Stimulated activated CD4-positive, alpha-beta T cell treated with anti-CD3 and anti-CD28 coated beads, Interleukin-4, amount 100 ng/mL, for 1 hour (primary cell): ENCODE measurements at regions not wholly inside any gene's neighbourhood (a gene's known extent, or its start where the extent isn't known, plus 50 kb on each side); places are given as distances from the start of the nearest gene placed in this dataset.
"Not testable (repeated sequence)": the region's sequence is repeated elsewhere in the genome, so short reads cannot be mapped to it uniquely, and the experiment has no call there.

Source experiments
- DNase-seq: peaks from one replicate; pipeline ENCODE4 v3.0.0-alpha.2; 2020

DNA sequence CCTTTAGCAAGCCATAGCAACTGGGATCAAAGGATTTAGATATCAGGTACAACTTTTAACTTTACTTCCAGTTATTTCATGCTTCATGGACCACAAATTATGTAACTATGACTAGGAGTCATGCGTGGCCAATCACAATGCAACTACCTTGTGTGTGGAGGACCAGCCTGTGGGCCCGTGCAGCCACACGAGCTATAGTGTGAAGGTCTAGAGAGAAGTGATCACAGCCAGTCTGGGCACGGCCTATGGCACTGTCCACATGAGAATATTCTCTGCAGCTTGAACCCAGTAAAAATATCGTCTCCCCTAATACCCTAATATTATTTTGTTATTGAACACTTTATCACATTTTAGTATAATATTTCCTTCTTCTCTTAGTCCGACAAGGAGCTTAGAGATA is 464.9 kb upstream of the MIR17HG start:
- DNase-seq: no peak

DNA sequence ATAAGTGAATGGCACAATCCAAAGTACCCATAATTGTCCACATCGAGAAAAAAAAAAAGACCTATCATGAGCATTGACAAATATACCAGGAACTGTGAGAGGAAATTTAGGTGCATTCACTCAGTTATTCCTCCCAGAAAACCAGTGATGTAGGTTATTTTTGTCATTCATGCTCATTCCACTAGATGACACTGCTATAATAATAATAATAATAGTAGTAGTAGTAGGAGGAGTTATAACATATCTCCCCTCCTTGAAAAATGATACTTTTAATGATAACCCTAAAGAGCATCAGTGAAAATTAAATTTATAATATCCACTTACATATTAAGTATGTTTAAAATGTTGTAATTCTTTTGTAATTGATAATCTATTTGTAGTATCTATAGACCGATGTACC is 463.9 kb upstream of the MIR17HG start:
- no peak for DNase-seq

DNA sequence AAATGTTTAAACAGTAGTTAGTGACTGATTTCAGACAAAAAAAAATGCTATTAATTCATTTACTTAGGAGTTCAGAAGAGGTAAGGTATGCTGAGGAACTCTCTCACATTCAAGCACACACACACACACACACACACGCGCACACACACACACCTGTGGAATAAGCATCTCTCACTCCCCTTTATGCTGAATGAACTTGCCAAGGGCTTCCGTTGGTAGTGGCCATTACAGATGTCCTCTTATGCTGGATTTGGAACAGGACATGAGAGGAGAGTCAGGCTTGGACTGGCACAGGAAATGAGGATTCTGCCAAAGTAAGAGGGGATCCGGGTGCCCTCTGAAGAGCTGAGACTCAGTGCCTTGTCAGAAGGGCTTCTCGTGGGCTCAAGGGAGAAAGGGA is 463.4 kb upstream of the MIR17HG start:
- no peak for DNase-seq

DNA sequence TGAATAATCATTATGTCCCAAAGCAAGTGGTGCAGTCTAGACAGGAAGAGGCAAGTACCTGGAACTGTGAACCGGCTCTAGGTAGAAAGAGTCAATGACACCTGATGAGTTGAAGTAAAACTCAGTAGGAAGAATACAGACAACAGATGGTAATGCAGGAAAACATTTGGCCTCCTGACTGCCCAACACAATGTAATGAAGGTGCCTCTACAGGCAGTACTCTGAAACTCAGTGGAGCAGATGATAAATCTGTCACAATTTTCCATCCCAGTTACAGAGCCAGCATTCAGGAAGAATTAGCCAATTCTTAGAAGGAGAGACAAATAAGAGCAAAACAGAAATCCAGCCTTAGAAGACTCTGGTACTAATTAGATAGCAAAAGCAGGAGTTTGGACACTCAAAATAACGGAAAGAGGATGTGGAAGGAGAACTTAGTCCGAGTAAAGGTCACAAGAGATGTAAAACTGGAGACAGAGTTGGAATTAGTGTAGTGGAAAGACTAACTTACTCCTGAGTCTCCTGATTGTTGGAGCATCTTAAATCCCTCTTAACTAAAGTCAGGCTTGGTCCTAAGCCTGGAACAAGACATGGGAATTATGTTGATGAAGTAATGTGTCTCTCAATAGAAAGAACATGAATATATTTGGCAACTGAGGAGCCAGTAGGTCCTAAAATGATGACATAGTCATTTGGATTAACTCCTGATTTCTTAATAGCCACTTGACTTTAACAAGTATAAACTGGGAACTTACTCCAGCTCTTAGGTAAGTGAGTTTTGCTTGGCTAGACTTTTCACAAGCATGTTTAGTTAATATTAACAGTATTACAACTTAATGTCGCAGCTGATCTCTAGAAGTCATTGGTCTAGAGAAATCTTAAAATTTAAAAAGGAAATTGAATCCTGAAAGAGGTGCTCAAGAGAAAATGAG is 457.3 kb upstream of the MIR17HG start:
- DNase-seq: no peak

DNA sequence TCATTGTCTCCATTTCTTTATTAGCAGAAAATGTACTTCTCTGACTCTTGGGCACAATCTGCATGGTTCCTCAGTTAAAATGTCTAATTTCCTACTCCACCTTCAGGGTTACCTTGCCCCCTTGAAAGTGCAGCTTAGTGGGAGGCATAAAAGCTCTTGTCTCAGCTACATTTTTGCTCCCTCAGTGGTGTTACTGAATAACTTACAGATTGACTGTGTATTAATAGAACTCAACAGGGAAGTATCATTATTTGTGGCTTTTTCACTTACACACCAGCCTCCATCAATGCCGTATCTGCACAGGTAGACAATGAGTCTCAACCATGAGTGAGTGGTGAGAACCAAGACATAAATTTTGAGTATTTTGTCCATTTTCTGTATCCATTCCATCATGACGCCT is 456.2 kb upstream of the MIR17HG start:
- DNase-seq: no peak

DNA sequence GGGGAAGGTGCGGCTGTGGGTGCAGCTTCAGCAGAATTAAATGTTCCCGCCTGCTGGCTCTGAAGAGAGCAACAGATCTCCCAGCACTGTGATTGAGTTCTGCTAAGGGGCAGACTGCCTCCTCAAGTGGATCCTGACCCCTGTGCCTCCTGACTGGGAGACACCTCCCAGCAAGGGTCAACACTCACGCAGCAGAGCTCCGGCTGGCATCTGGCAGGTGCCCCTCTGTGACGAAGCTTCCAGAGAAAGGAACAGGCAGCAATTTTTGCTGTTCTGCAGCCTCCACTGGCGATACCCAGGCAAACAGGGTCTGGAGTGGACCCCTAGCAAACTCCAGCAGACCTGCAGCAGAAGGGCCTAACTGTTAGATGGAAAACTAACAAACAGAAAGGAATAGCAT is 454.3 kb upstream of the MIR17HG start:
- DNase-seq: not testable (repeated sequence)

DNA sequence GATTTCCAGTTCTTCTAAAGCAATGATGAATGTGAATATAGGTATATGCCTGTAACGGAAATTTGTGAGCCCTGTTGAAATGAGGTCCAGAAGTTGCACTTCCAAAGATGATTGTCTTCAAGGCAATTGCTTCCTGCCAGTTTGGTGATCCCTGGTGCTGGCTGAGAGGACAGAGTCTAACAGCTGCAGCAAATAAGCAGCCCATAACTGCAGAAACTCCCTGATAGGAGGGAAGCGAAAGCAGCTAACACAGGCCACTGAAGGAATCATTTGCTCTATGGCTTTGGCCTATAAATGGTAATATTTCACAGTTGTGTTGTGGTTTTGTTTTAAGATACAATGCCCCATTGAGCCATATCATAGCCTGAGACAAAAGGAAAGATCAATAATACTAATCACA is 451.5 kb upstream of the MIR17HG start:
- no peak for DNase-seq

DNA sequence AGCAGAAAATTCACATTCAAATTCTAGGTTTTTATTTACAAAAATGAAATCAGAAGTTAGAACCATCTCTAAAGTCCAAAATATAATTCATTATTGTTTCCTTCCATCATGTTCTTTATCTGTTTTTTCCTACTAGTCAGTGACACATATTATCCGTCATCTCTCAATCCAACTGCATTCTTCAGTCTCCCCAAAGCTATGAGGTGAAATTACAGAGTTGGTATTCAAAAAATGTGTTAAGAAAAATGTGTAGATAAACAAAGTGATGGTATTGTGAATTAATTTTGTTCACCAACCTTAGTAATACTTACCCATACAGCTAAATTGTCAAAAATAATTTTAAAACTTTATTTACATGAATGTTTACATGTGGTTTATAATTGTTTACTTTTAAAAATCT is 448.7 kb upstream of the MIR17HG start:
- no peak for DNase-seq

DNA sequence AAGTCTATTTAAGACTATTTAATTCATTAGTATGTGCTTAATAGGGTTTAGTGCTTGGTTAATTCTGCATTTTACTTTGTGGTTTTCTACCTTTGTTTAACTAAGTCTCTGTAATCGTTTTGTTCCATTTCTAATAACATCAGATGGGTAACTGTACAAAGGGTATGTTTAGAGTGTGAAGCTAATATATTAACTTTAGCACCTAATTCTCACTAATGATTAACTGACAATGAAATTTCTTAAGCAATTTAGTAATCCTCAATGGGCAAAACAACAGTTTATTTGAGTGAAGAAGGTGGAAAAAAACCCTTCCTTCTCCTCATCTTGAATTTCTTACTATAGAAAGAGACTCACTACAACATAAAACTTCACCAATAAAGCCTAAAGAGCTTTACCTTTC is 448.1 kb upstream of the MIR17HG start:
- no peak for DNase-seq

DNA sequence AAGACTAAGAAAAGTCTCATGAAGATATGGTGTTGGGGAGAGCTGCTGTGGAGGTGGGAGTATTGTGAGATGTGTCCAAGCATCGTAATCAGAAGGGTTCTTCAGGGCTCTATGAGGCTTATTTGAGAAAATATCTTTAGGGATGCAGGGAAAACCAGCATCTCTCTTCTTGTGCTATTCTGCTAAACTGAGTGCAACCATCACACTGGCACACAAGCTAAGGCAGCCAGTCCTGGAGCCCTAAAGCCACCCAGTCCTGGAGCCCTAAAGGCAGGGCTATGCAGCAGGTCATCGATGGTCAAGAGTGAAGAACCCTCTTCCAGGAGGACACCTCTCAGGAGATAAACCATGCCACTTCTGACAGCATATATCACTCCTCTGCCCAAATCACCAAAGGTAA is 445.2 kb upstream of the MIR17HG start:
- DNase-seq: no peak

DNA sequence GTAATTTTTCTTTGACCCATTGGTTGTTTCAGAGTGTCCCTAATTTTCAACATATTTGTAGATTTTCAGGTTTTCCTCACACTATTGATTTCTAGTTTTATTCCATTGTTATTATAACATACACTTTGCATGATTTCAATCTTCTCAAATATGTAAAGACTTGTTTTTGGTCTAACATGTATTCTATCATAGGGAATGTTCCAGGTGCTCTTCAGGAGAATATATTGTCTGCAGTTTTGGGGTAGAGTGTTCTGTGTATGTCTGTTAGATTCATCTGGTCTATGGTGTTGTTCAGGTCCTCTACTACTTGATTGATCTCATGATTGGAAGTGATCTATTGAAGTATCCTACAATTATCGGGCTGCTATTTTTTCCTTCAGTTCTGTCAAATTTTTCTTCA is 440.9 kb upstream of the MIR17HG start:
- no peak for DNase-seq

DNA sequence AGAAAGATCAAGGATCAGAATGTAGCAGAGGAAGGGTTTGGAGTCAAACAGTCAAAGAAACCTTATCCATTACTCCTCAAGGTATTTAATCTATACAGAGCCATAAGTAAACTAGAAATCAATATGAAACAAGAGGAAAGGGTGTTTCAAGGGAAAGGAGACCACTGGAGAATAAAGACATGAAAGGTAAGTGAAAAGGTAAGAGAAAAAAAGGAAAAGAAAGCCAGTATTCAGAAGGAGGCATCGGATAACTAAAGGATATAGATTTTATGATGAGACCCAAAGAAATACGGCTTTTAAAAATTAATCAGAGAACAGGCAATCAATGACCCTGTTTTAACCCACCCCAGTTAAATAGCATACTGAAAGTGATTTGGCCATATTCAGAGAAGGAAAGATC is 438.7 kb upstream of the MIR17HG start:
- no peak for DNase-seq

DNA sequence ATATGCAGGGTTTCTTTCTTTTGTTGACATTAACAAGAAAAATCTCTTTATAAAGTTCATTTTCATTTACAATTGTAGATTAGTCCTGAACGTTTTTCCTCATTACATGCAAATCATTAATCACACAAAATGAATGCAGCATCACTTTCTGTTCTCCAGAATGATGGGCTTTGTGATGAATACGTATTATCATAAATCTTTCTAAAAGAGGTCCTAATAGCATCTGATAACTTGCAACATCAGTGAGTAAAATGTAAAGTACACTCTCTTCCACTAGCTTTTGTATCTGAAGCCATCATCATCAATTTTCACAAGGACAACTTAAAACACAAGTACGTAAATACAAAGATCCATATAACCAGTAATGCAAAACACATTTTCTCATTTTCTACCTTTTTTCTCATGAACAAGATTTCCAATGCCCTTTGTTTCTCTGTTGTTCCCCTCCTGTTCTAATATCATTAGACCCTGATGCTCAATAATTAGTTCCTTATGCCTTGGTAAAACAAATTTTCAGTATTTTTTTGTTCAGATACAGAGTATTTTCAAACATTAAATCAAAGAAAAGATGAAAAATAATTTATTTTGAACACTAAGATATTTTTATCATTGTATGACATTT is 437.4 kb upstream of the MIR17HG start:
- no peak for DNase-seq

DNA sequence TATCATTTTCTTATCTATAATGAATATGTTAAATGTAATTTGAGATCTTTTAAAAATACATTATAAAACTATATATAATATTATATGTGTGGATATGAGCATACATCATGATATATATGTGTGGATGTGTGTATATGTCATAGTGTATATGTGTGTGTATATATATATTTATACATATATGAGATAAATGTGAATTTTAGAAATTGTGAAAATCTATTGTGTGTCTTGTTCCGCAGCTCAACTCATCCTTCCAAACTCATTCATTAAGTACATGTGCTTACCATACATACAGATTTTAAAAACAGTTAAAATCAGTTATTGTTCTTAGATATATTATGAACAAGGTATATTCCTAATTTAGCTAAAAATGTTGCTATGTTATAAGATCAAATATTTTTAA is 435.2 kb upstream of the MIR17HG start:
- DNase-seq: no peak

DNA sequence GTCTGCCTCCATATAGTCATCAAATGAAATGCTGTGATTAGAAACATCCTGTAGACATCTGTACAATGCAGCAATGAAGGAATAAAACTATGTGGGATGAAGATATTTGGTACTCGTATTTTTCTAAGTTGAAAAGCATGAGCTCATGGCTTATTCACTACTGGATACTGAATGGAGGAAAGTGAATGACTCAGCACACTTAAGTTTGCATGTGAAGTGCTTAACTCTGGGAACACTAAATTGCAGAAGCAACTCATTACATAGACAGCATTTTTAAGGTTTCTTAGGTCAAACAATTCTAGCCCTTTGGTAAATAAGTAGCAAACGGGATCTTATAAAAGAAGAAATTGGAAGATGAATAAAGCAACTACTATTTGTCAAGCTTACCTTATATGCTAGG is 429.0 kb upstream of the MIR17HG start:
- no peak for DNase-seq

DNA sequence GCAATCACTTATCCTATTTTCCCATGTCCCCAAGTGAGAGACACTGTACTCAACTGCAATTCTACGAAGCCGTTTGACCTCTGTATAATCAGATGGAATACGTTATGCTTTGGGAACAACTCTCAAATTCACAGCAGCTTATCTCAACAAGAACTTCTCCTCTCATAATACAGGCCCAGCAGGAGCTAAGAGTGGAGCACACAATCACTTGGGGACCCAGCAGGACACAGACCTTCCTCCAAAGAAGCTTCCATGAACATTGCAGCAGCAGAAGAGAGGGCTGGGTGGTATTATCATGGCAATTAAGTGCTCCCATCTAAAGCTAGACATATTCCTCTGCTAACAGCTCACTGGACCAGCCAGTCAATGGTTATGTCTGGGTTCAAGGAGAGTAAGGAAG is 428.3 kb upstream of the MIR17HG start:
- DNase-seq: no peak

DNA sequence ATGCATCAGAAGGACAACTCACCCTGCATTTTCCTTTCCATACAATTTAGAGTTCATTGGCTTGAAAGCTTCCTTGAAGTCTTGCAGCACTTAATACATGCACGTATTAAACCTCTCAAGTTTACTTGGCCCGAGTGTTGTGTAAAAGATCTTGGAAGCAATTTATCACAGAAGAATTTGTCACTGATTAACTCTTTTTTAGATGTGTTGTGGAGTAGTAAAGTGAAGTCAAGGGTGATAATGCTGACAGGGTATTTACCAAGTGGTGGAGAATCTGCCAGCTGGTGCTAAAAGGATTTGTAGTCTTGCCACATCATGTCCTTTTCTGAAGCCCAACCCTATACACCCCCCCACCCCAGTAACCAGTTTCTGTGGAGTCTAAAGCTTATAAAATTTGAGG is 421.0 kb upstream of the MIR17HG start:
- DNase-seq: no peak

DNA sequence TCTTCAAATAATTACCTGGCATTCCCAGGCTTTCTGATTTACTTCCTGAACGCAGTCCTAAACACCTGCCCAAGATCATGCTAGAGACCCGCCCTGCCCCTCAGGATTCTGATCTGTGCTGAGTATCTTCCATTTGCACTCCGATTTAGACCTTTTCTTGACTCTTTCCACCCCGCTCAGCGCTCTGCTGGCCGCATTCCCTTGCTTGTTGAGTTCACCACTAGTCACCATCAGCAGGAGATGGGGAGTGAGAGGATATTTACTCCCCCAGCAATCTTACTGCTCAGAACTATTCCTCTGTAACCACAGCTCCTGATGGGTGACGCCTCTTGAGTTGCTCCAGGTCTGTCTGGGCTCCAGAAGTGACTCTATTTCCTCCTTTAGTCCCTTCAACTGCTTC is 419.4 kb upstream of the MIR17HG start:
- DNase-seq: no peak

DNA sequence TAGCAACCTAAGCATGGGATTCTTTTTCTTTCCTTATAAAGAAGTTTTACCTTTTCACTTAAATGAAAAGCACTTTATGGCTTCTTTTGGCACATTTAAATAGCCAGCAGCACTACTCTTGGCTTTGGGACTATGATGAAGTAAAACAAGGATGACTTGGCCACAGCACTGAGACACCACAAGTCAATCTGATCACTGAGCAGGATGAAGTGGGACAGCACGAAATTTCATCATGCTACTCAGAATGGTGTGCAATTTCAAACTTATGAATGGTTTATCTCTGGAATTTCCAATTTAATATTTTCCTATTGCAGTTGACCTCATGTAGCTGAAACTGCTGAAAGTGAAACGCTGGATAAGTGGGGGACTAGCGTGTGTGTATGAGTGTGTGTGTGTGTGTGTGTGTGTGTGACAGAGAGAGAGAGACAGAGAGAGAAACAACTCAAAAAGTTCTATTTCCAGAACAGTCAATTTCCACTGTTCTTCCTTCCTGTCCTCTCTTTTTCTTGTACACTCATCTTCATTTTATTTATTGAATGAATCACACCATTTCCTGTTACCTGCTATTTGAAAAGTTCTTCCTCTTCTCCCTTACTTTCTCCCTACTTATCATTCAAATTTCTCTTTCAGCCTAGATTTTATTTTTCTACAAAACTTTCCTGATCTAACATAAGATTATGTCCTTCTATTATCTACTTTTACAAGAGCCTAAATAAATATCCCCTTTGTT is 414.2 kb upstream of the MIR17HG start:
- DNase-seq: no peak

DNA sequence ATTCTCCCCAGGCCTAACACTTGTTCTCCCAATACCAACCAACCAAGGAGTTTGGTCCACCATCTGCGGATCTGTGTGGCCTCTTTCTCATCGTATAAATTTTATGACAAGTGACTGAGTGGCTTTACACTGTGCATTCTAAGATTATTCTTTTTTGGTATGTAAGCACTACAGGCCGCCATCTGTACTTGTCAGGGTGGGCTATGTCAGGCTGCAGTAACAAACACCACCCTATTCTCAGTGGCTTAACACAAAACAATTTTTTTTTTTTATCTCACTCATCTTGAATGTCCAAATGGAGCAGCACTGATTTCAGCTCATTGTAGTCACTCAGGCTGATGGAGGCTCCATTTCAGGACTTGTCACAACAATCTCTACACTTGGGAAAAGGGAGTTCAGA is 412.7 kb upstream of the MIR17HG start:
- no peak for DNase-seq

DNA sequence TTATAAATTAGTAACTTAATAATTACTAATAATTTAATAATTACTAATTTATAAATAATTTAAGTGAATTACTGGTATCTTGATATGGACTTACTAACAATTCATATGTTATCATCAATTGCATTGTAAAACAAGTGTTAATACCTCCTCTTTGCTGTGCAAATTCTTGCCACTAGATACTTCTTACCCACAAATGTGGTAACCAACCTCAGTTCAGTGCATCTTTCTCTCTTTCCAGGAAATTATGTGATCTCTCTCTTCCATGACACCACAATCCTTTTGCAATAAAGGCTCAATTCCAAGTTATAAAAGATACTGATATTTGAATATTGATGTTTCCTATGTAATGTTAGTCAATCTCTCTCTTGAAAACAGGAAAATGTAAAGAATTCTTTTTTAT is 408.6 kb upstream of the MIR17HG start:
- no peak for DNase-seq

DNA sequence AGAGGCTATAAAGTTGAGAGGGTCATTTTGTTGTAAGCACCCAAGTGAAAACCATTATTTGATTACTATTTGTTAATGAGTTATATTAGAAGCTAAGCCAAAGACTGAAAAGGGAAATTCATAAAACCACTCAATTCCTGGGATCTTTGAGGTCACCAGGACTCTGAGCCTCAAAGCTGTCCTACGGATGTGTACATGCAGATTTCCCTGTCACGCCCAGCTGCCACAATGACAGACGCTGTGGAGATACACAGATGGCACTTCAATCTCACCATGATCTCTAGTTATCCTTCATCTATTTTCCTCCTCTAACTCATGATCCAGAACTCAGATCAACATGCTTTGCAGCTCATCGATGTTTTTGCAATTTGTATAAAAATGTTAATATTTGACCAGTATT is 403.5 kb upstream of the MIR17HG start:
- no peak for DNase-seq

DNA sequence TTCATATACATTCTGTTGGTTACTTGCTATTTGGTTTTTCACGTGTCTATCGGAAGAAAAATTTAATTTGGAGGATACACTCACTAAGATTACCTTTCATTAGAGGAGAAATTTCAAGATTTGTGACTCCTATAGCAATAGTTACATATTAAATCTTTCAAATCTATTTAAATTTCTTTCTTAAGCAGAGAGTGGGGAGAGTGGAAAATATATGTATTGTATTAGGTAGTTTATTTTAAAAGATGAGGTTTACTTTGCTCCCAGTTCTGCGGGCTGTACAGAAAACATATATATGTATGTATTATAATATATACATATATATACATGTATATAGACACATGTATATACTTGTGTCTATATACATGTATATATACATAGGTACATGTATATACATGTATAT is 402.3 kb upstream of the MIR17HG start:
- DNase-seq: not testable (repeated sequence)

DNA sequence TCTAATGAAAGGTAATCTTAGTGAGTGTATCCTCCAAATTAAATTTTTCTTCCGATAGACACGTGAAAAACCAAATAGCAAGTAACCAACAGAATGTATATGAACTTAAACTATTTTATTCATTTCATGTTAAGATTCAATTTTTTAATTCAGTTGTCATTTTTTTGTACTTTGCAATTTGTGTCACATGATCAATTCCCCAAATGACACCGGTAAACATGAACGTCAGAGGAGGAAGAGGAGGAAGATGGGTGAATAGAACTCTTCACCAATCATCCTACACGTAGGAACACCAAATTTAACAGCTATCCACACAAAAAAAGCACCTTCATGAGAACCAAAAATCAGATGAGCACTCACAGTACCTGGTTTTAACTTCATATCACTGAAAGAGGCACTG is 401.4 kb upstream of the MIR17HG start:
- DNase-seq: not testable (repeated sequence)
